Stimulated activated CD4-positive, alpha-beta T cell treated with anti-CD3 and anti-CD28 coated beads, Interleukin-4, amount 100 ng/mL, for 4 hours (primary cell): ENCODE measurements at regions not wholly inside any gene's neighbourhood (a gene's known extent, or its start where the extent isn't known, plus 50 kb on each side); places are given as distances from the start of the nearest gene placed in this dataset.

Experiments used
- DNase-seq, 2 experiments: peaks; one replicate each; pipeline ENCODE4 v3.0.0-alpha.2; 2020

DNA sequence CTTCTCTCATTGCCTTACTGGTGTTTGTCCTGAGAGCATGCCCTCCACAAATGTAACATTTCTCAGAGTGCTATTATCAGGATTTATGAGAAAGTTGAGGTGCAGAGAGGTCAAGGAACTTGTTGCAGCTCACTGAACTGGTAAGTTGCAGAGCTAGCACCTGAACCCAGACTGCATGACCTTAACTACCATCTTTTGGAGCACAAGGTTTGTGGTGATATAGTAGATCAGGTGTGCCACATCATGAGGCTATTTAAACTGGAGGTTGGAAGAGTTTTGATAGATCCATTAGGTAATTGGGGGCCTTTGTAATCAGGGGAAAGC lies 112.0 kb upstream of the CITED2 start:
- DNase-seq, result no peak

GRCh38 chr6:139485742-139486475 lies 111.5 kb upstream of the CITED2 start:
- DNase-seq, result no peak

DNA sequence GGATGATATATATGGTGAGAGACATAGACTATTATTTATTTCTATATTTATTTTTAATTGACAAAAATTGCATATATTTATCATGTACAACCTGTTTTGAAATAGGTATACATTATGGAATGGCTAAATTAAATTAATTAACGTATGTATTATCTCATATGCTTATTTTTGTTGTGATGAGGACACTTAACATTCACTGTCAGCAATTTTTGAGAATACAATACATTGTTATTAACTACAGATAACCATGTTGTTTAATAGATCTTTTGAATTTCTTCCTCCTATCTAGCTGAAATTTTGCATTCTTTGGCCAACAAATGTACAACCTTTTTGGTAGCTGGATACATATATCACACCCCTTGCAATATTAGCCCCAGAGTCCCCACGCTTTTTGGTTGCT lies 110.7 kb upstream of the CITED2 start:
- no peak for DNase-seq

GRCh38 chr6:139483079-139483478 lies 108.6 kb upstream of the CITED2 start:
- no peak for DNase-seq

DNA sequence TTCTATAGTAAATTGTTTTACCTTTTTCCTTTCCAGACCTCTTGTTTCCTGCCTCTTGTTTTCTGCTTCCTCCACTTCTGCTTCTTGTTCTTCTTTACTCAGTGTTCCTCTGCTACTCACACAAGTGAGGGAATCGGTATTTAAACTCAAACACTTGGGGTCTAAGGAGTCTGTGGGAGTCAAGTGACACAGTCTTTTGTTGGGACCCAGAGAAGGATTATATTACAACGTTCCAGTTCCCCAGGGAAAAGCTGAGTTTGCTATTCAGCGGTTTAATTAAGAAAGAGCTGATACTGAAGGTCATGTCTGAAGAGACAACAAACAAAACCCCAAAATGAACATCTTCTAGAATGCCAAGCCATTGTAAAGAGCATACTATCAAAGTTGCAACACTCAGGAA lies 107.8 kb upstream of the CITED2 start:
- DNase-seq, result no peak

- no peak for DNase-seq
Observed at GRCh38 chr6:139480356-139481165, 106.1 kb upstream of the CITED2 start.

- no peak for DNase-seq
Observed at GRCh38 chr6:139479433-139480222, 105.2 kb upstream of the CITED2 start.

- DNase-seq, result no peak
Observed at GRCh38 chr6:139475646-139476045, 101.2 kb upstream of the CITED2 start.

DNA sequence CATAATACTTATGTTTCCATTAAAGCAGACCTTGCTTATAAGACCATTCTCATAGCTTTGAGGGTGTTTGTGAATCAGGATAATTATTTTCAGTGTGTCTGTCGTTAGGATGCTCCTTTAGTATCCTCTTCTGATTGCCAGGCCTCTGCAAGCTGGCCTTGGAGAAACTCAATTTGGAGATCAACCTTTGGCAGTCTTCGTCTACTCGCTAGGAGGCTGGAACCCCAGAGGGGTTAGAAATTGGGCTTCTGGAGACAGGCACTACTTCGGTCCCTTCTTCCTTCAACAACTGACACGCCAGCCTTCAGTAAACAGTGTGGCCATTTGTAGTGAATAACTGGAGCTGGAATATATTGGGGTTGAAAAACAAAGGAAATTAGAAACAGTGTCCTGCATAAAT lies 100.8 kb upstream of the CITED2 start:
- no peak for DNase-seq

DNA sequence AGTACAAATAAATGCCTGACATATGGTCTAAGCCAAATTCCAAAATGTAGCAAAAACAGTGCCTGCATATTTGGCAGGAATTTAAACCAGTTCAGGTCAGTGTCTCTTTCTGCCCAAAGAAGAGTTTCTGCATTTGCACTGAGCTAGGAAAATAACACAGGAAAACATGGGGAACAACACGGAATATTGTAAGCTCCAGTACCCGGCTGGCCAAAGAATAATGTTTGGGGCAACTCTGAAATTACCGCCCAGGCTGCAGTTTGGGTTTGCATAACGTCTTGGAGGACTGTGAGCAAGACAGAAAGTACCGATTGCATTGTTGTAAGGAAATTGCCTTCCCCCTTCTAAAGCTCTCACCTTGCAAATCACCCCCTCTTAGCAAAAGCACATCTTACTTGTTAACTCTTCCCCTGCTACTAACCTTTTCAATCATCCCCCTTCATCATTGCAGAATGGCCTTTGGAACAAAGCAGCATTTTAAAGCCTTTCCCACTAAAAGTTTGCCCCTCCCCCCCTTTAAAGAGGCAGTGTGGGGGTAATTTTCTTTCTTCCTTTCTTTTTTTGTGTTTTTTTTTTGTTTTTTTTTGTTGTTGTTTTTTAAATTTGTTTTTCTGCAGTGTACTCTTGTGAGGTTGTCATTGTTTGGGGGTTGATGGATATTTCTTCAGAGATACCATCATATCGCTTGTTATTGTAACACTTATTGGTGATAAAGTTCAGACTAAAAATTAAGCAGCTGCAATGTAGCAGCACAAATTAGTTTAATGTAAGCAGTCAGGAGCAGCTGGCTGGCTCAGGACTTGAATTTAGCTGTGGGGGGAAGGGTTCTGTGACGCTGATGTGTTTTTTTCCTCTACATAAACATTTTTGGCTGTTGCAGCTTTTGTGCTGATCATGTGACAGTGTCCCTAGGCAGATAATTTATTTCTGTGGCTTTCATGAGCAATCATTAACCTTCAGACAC lies 100.0 kb upstream of the CITED2 start:
- no peak for DNase-seq

- DNase-seq, result no peak
Observed at GRCh38 chr6:139473731-139474130, 99.3 kb upstream of the CITED2 start.

DNA sequence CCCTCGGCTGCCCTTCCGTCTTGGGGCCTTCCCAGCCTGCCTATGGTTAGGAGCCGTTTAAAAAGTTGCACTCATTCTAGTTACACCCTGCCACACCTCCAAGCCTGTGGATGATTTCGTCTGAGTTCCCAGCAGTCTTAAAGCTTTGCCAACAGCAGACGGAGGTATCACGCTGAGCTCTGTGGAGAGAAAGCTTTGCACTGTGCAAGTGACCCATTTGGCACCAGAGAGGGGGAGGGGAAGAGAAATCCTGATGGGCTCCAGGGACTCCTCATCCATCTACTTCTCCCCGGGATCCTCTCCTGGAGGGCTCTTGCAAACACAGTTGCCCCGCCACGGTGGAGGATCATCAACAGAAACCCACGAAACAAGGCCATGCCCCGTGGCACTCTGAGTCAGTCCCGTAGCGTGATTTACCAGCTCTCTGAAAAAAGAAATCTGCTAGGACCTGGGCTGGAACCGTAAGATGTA lies 98.8 kb upstream of the CITED2 start:
- no peak for DNase-seq

GRCh38 chr6:139472351-139473015 lies 98.0 kb upstream of the CITED2 start:
- DNase-seq, result no peak

DNA sequence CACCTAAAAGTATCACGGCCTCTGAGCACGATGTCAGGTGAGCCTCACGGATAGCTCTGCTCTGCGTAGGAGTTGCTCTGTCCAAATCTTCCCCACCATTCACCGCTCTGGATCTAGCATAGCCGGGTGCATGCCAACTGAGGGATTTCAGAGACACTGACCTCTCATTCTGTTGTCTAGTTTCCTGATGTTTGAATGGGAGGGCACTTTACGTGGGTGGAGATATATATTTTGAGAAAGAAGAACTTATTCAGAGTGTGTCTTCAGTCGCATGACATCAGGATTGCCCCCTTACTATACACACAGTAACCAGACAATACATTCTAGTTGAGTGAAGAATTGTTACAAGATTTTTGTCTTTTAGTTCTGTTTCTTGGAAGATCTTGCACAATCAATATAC lies 96.5 kb upstream of the CITED2 start:
- DNase-seq, result no peak

GRCh38 chr6:139468178-139468819 lies 93.9 kb upstream of the CITED2 start:
- DNase-seq, result no peak

DNA sequence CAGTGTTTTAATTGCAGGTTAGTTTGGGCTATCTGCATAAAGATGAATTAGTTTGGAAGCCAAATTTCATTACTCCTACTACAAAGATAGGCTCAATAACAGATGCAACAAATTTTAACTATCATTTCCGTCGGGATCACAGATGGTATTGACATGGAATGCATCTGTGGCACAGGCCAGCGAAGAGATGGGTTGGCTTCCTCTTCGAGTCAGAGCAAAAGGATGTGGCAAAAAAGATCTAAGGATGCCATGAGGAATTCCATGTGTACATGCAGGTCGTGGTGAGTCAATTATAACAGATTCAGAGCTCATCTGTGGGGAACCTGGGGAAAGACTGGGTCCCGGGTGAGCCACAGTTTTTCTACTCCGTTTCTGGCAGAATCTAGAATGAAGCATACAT lies 83.0 kb upstream of the CITED2 start:
- DNase-seq, result no peak

- no peak for DNase-seq
Observed at GRCh38 chr6:139452148-139452876, 77.9 kb upstream of the CITED2 start.

DNA sequence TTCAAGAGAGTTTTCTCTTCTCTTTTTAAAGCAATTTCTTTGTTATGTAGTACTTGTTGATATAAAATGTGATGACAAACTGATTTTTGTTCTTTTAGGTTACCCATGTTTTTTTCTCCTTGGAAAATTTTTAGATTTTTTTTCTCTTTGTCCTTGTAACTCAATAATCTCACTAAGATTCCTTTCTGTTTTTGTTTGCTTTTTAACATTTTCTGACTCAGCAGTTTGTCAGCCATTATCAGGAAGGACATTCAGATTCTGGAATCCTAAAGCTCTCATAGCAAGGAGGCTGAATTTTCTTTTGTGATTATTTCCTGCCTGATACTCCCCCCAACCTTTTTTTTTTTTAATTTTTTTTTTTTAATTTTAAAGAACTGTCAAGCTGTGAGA lies 75.2 kb upstream of the CITED2 start:
- no peak for DNase-seq

DNA sequence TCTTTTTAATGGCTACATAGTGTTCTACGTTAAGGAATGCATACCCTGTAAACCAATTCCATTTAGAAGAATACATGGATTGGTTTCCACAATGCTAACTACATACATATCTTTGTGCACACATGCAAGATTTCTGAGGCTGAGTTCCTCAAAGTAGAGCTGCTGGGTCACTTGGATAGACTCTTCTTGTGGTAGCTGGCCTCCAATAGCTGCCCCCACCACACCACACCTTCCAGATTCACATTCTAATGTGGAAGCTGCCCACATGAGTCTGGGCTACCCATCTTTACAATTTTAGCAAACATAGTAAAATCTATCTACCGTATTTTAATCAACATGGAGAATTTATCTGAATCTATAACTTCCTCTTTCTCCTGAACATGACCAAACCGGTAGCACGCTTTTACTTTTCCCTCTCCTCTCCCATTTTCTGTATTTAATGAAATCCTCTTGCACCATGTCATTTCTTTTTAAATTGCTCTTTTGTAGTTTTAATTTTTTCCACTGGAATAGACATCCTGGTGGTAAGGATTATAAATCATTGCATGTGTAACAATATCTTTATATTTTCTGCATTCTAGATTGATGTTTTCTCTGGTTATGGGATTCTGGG lies 74.7 kb upstream of the CITED2 start:
- no peak for DNase-seq

GRCh38 chr6:139448051-139448649 lies 73.7 kb upstream of the CITED2 start:
- DNase-seq, result no peak
